ENCODE measurements at regions not wholly inside any gene's neighbourhood (a gene's known extent, or its start where the extent isn't known, plus 50 kb on each side); places are given as distances from the start of the nearest gene placed in this dataset.

- TF ChIP-seq CTCF (IDR thresholded peaks at IDR 0.05) (no peak), POLR2A (IDR thresholded peaks at IDR 0.05) (no peak)
Measured at GRCh38 chr3:95731753-95732152, 1082.6 kb upstream of the EPHA6 start.
